ENCODE measurements at regions not wholly inside any gene's neighbourhood (a gene's known extent, or its start where the extent isn't known, plus 50 kb on each side); places are given as distances from the start of the nearest gene placed in this dataset.

GRCh38 chr9:89842267-89842768 lies 237.5 kb downstream of the GADD45G start (continued):
- TF ChIP-seq REST (IDR thresholded peaks at IDR 0.05; ENCODE audit: low read depth, low read length) = no peak
- no peak for TF ChIP-seq IRF3 (IDR thresholded peaks at IDR 0.05; ENCODE audit: low read depth, low read length)
- no peak for TF ChIP-seq SMC3 (IDR thresholded peaks at IDR 0.05; ENCODE audit: low read depth, low read length)

GRCh38 chr9:89843074-89843473 lies 238.3 kb downstream of the GADD45G start:
- Histone ChIP-seq H2AFZ (ENCODE audit: low read depth) (no peak overlapping the region), H3K4me1 (ENCODE audit: control insufficient read depth in 1 of 2, insufficient read depth in 2 of 2, low read depth in 1 of 2, low read length in 1 of 2) (no peaks in the 10 kb centered on the region; a peak in 1 of 4 replicates), H3K9me3 (no peaks in the 10 kb centered on the region), H3K36me3 (replicated peaks in 1 of 2; ENCODE audit: control insufficient read depth in 1 of 2, insufficient read depth in 2 of 2, low read length in 1 of 2) (no peaks in the 10 kb centered on the region), H3K4me3 (ENCODE audit: low read depth in 2 of 2, low read length in 1 of 2) (no peak overlapping the region), H3K27ac (ENCODE audit: low read depth in 2 of 2, low read length in 1 of 2) (no peak overlapping the region), H3K79me2 (ENCODE audit: insufficient read depth) (no peaks in the 10 kb centered on the region), H3K4me2 (no peak overlapping the region), H4K20me1 (ENCODE audit: insufficient read depth) (no peaks in the 10 kb centered on the region), H3K9ac (no peak overlapping the region), H3F3A (replicated peaks; ENCODE audit: insufficient read depth) (no peaks in the 10 kb centered on the region), H3K9me2 (no peaks in the 10 kb centered on the region), H3K27me3 (ENCODE audit: insufficient read depth) (no peaks in the 10 kb centered on the region)
- CTCF ChIA-PET = no interaction called here
- 57% methylated on average over 5 of the region's 5 CpGs for WGBS (ENCODE audit: low lambda C conversion rate)
- POLR2A ChIA-PET = no interaction called here
- no peak for DNase-seq
- no peak for TF ChIP-seq RCOR1 (IDR thresholded peaks at IDR 0.05; ENCODE audit: low read length)
- no peak for TF ChIP-seq SMC3 (IDR thresholded peaks at IDR 0.05; ENCODE audit: low read depth, low read length)
- no peak for TF ChIP-seq MEF2A (IDR thresholded peaks at IDR 0.05; ENCODE audit: borderline replicate concordance, low read depth)
- no peak for TF ChIP-seq IRF3 (IDR thresholded peaks at IDR 0.05; ENCODE audit: low read depth, low read length)
- TF ChIP-seq TAF1 (IDR thresholded peaks at IDR 0.05; ENCODE audit: borderline replicate concordance, low read depth, low read length) = no peak
- TF ChIP-seq GABPA (IDR thresholded peaks at IDR 0.05; ENCODE audit: low read depth) = no peak
- no peak for TF ChIP-seq CTCF (IDR thresholded peaks at IDR 0.05)

Data from SK-N-SH (cell line).